22Rv1 (cell line): ENCODE measurements at regions not wholly inside any gene's neighbourhood (a gene's known extent, or its start where the extent isn't known, plus 50 kb on each side); places are given as distances from the start of the nearest gene placed in this dataset.

ENCODE experiments used
- CTCF ChIP-seq: fragments of 450-650 bp; IDR thresholded peaks from 2 replicates; pipeline ENCODE4 v1.5.1; 2017; ENCODE audit warnings: mild to moderate bottlenecking
- ZFX ChIP-seq: fragments of 450-650 bp; IDR thresholded peaks from 2 replicates; pipeline ENCODE4 v1.6.1; 2017; ENCODE audit warnings: antibody characterized with exemption, borderline replicate concordance

- TF ChIP-seq CTCF = no peak
- TF ChIP-seq ZFX = no peak
Observed at GRCh38 chr18:25604894-25605597, 253.1 kb upstream of the ZNF521 start.
